ENCODE measurements at regions not wholly inside any gene's neighbourhood (a gene's known extent, or its start where the extent isn't known, plus 50 kb on each side); places are given as distances from the start of the nearest gene placed in this dataset.

DNA sequence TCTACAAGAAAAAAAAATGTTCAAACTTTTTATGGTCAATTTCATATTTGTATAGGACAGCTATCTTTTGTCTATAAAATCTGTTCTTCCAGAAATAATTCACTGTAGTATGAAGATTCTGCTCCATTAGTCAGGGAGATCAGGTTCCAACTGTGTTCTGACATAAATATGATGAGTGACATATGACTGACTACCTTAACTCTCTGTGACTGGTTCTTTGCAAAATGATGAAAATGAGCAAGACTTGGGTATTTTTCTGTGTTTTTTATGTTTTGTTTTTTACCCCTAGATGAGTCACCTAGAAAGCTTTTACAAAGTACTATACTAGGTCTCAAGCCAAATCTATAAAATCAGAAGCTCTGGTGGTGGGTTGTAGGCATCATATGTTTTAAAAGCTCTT is 229.6 kb downstream of the MMUT start:
- TF ChIP-seq, protein P1, sequence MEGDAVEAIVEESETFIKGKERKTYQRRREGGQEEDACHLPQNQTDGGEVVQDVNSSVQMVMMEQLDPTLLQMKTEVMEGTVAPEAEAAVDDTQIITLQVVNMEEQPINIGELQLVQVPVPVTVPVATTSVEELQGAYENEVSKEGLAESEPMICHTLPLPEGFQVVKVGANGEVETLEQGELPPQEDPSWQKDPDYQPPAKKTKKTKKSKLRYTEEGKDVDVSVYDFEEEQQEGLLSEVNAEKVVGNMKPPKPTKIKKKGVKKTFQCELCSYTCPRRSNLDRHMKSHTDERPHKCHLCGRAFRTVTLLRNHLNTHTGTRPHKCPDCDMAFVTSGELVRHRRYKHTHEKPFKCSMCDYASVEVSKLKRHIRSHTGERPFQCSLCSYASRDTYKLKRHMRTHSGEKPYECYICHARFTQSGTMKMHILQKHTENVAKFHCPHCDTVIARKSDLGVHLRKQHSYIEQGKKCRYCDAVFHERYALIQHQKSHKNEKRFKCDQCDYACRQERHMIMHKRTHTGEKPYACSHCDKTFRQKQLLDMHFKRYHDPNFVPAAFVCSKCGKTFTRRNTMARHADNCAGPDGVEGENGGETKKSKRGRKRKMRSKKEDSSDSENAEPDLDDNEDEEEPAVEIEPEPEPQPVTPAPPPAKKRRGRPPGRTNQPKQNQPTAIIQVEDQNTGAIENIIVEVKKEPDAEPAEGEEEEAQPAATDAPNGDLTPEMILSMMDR (IDR thresholded peaks at IDR 0.05) = no peak
- no peak for TF ChIP-seq ZFX (IDR thresholded peaks at IDR 0.05; ENCODE audit: borderline replicate concordance)
